ENCODE measurements at regions not wholly inside any gene's neighbourhood (a gene's known extent, or its start where the extent isn't known, plus 50 kb on each side); places are given as distances from the start of the nearest gene placed in this dataset.

DNA sequence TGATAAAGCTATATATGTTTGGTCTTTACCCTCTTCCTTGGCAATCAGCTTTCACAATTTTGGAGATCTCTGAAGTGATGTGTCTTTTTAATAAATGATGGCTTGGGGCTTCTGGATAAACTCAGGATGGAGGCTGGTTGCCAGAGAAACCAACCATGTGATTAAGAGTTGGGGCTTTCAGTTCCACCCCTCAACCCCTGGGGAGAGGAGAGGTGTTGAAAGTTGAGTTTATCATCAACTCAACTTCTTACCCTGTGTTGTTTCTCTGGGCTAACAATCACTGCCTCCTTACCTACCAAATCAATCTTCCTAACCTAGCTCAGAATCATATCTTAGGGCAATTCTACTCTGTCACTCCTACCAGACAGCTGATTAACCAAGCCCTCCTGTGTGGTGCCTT, 735.8 kb downstream of the ZPLD1 start:
- TF ChIP-seq CTCF (IDR thresholded peaks at IDR 0.05; ENCODE audit: borderline replicate concordance, extremely low read depth, low read length, poor library complexity, severe bottlenecking) (no peak), EZH2 (IDR thresholded peaks at IDR 0.05; ENCODE audit: borderline replicate concordance, low read depth, low read length, severe bottlenecking) (no peak)
